ENCODE measurements at regions not wholly inside any gene's neighbourhood (a gene's known extent, or its start where the extent isn't known, plus 50 kb on each side); places are given as distances from the start of the nearest gene placed in this dataset.

DNA sequence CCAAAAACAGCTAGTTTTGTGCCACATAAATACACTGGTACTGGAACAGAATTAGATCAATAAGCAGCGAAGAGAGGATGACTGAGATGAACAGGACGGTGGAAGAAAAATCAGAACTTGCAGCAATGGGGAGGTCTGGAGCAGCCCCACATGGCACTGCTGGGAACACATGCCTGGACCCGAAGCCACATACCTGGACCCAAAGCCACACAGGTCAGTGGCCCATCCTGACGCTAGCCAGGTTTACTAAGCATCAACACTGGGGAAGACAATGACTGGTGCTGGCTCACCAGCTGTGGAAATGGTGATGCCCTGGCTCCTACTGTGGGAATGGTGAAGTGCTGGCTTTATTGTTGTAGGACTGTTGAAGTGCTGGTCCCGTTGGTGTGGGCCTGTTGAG, 139.7 kb upstream of the IRX4 start:
- no peak for TF ChIP-seq EZH2 (IDR thresholded peaks at IDR 0.05; ENCODE audit: borderline replicate concordance, insufficient read depth, low read length, poor library complexity, severe bottlenecking)
- TF ChIP-seq CTCF (IDR thresholded peaks at IDR 0.05; ENCODE audit: poor library complexity, severe bottlenecking), result no peak
- no peak for TF ChIP-seq REST (IDR thresholded peaks at IDR 0.05; ENCODE audit: borderline replicate concordance)
- no peak for TF ChIP-seq EP300 (conservative IDR thresholded peaks at IDR 0.05; ENCODE audit: poor library complexity, severe bottlenecking)
- no peak for TF ChIP-seq RAD21 (conservative IDR thresholded peaks at IDR 0.05)
- no peak for TF ChIP-seq SMC3 (conservative IDR thresholded peaks at IDR 0.05; ENCODE audit: poor library complexity)
- TF ChIP-seq POLR2AphosphoS5 (IDR thresholded peaks at IDR 0.05), result no peak
- no peak for TF ChIP-seq TAF1 (IDR thresholded peaks at IDR 0.05; ENCODE audit: low read depth)
- TF ChIP-seq MXI1 (conservative IDR thresholded peaks at IDR 0.05; ENCODE audit: poor library complexity, severe bottlenecking), result no peak

Data from neural cell (in vitro differentiated cells).